ENCODE measurements at regions not wholly inside any gene's neighbourhood (a gene's known extent, or its start where the extent isn't known, plus 50 kb on each side); places are given as distances from the start of the nearest gene placed in this dataset.

DNA sequence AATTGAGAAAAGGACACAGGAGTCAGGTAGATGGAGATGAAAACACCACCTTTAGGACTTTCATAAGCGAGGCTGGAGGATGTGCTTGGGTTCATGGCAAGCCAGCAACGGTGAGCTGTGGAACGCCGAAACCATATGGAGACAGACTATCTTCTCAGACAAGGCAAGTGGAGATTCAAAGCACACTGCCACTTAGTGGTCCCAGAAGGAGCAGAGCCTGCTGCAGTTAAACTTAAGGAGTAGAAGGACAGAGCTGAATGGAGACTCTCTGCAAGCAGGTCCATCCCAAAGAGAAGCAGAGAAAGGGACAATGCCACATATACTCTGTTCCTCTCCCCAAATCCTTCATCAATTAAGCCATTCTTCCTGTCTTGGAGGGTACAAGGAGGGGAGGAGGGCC lies 236.3 kb upstream of the HABP2 start:
- Histone ChIP-seq H3K27ac (ENCODE audit: insufficient read depth in 1 of 2, low read depth in 1 of 2, low read length in 2 of 2, poor library complexity in 1 of 2, severe bottlenecking in 2 of 2) (no peak overlapping the region), H3K4me1 (ENCODE audit: control extremely low read depth in 1 of 4, control insufficient read depth in 4 of 4, insufficient read depth in 4 of 4, low read length in 3 of 4) (peaks cover 0 to 10% (median 6%) of the 10 kb centered on the region in 4 experiments), H3K9me3 (ENCODE audit: control extremely low read depth in 1 of 5, control insufficient read depth in 4 of 5, insufficient read depth in 2 of 5, low read depth in 1 of 5, low read length in 4 of 5) (peaks cover 0 to 2% (median 0%) of the 10 kb centered on the region in 5 experiments), H3K4me3 (ENCODE audit: control insufficient read depth in 1 of 7, extremely low read depth in 1 of 7, insufficient read depth in 4 of 7, low read depth in 2 of 7, low read length in 6 of 7) (no peak overlapping the region), H3K36me3 (ENCODE audit: control insufficient read depth in 4 of 4, insufficient read depth in 4 of 4, low read length in 3 of 4) (no peaks in the 10 kb centered on the region), H3K27me3 (replicated peaks in 2 of 5; ENCODE audit: control insufficient read depth in 4 of 5, insufficient read depth in 5 of 5, low read length in 4 of 5) (no peaks in the 10 kb centered on the region)
- ChIA-PET POLR2A (no interaction called here), CTCF (no interaction called here)
- 98% methylated on average over 4 of the region's 4 CpGs for WGBS (ENCODE audit: insufficient coverage)
- DNase-seq = no peak

- no peaks in the 10 kb centered on the region for H3K27me3 ChIP-seq (replicated peaks in 2 of 5; ENCODE audit: control insufficient read depth in 4 of 5, insufficient read depth in 5 of 5, low read length in 4 of 5)
- CTCF ChIA-PET = no interaction called here
- POLR2A ChIA-PET = no interaction called here
- DNase-seq = no peak
- H3K36me3 ChIP-seq (ENCODE audit: control insufficient read depth in 4 of 4, insufficient read depth in 4 of 4, low read length in 3 of 4) = no peaks in the 10 kb centered on the region
- 80% methylated on average over 8 of the region's 10 CpGs for WGBS (ENCODE audit: insufficient coverage)
- H3K9me3 ChIP-seq (ENCODE audit: control extremely low read depth in 1 of 5, control insufficient read depth in 4 of 5, insufficient read depth in 2 of 5, low read depth in 1 of 5, low read length in 4 of 5) = peaks cover 0 to 2% (median 0%) of the 10 kb centered on the region in 5 experiments
- H3K27ac ChIP-seq (ENCODE audit: insufficient read depth in 1 of 2, low read depth in 1 of 2, low read length in 2 of 2, poor library complexity in 1 of 2, severe bottlenecking in 2 of 2) = no peak overlapping the region
- H3K4me3 ChIP-seq (ENCODE audit: control insufficient read depth in 1 of 7, extremely low read depth in 1 of 7, insufficient read depth in 4 of 7, low read depth in 2 of 7, low read length in 6 of 7) = no peak overlapping the region
- H3K4me1 ChIP-seq (ENCODE audit: control extremely low read depth in 1 of 4, control insufficient read depth in 4 of 4, insufficient read depth in 4 of 4, low read length in 3 of 4) = peaks cover 5 to 15% (median 10%) of the 10 kb centered on the region in 4 experiments
These were observed 235.4 kb upstream of the HABP2 start for GRCh38 chr10:113317489-113317888.

GRCh38 chr10:113319479-113319878 lies 233.4 kb upstream of the HABP2 start:
- H3K4me3 ChIP-seq (ENCODE audit: control insufficient read depth in 1 of 7, extremely low read depth in 1 of 7, insufficient read depth in 4 of 7, low read depth in 2 of 7, low read length in 6 of 7) = no peak overlapping the region
- no peak for DNase-seq
- H3K36me3 ChIP-seq (ENCODE audit: control insufficient read depth in 4 of 4, insufficient read depth in 4 of 4, low read length in 3 of 4) = no peaks in the 10 kb centered on the region
- ChIA-PET CTCF (interaction anchor here (0.9 to 1.4 kb wide), 2 partner anchors 9 to 103 kb away, joined by 3 to 4 read pairs; no protein-coding TSS in a partner anchor), POLR2A (no interaction called here)
- 96% methylated on average over 3 of the region's 3 CpGs for WGBS (ENCODE audit: insufficient coverage)
- no peaks in the 10 kb centered on the region for H3K27me3 ChIP-seq (replicated peaks in 2 of 5; ENCODE audit: control insufficient read depth in 4 of 5, insufficient read depth in 5 of 5, low read length in 4 of 5)
- H3K9me3 ChIP-seq (ENCODE audit: control extremely low read depth in 1 of 5, control insufficient read depth in 4 of 5, insufficient read depth in 2 of 5, low read depth in 1 of 5, low read length in 4 of 5) = no peaks in the 10 kb centered on the region
- H3K27ac ChIP-seq (ENCODE audit: insufficient read depth in 1 of 2, low read depth in 1 of 2, low read length in 2 of 2, poor library complexity in 1 of 2, severe bottlenecking in 2 of 2) = no peak overlapping the region
- H3K4me1 ChIP-seq (ENCODE audit: control extremely low read depth in 1 of 4, control insufficient read depth in 4 of 4, insufficient read depth in 4 of 4, low read length in 3 of 4) = peaks cover 9 to 23% (median 18%) of the 10 kb centered on the region in 4 experiments

DNA sequence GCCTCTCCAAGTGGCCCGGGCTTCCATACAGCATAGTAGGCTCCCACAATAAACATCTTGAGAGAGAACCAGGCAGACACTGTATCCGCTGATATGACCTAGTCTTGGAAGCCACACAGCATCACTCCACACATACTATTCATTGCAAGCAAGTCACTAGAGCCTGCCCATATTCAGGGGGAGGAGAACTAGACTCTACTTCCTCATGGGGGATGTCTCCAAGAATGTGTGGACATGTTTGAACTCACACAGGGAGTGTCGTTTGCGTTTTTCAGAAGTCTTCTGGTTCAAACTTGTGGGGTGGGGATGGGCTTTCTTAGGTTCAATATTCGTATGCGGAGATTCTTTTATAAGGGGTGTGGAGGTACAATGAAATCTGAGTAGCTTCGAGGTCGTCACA lies 232.6 kb upstream of the HABP2 start:
- H3K36me3 ChIP-seq (ENCODE audit: control insufficient read depth in 4 of 4, insufficient read depth in 4 of 4, low read length in 3 of 4) = no peaks in the 10 kb centered on the region
- H3K9me3 ChIP-seq (ENCODE audit: control extremely low read depth in 1 of 5, control insufficient read depth in 4 of 5, insufficient read depth in 2 of 5, low read depth in 1 of 5, low read length in 4 of 5) = no peaks in the 10 kb centered on the region
- no peak overlapping the region for H3K27ac ChIP-seq (ENCODE audit: insufficient read depth in 1 of 2, low read depth in 1 of 2, low read length in 2 of 2, poor library complexity in 1 of 2, severe bottlenecking in 2 of 2)
- ChIA-PET CTCF (interaction anchor here (0.5 to 1.4 kb wide), 2 partner anchors 104 to 622 kb away, joined by 3 to 4 read pairs; no protein-coding TSS in a partner anchor), POLR2A (no interaction called here)
- H3K27me3 ChIP-seq (replicated peaks in 2 of 5; ENCODE audit: control insufficient read depth in 4 of 5, insufficient read depth in 5 of 5, low read length in 4 of 5) = no peaks in the 10 kb centered on the region
- no peak for DNase-seq
- H3K4me3 ChIP-seq (ENCODE audit: control insufficient read depth in 1 of 7, extremely low read depth in 1 of 7, insufficient read depth in 4 of 7, low read depth in 2 of 7, low read length in 6 of 7) = no peak overlapping the region
- peaks cover 9 to 23% (median 18%) of the 10 kb centered on the region in 4 experiments for H3K4me1 ChIP-seq (ENCODE audit: control extremely low read depth in 1 of 4, control insufficient read depth in 4 of 4, insufficient read depth in 4 of 4, low read length in 3 of 4)
- 94% methylated on average over 5 of the region's 8 CpGs for WGBS (ENCODE audit: insufficient coverage)

- Histone ChIP-seq H3K9me3 (ENCODE audit: control extremely low read depth in 1 of 5, control insufficient read depth in 4 of 5, insufficient read depth in 2 of 5, low read depth in 1 of 5, low read length in 4 of 5) (no peaks in the 10 kb centered on the region), H3K27ac (ENCODE audit: insufficient read depth in 1 of 2, low read depth in 1 of 2, low read length in 2 of 2, poor library complexity in 1 of 2, severe bottlenecking in 2 of 2) (no peak overlapping the region), H3K36me3 (ENCODE audit: control insufficient read depth in 4 of 4, insufficient read depth in 4 of 4, low read length in 3 of 4) (no peaks in the 10 kb centered on the region), H3K4me3 (ENCODE audit: control insufficient read depth in 1 of 7, extremely low read depth in 1 of 7, insufficient read depth in 4 of 7, low read depth in 2 of 7, low read length in 6 of 7) (no peak overlapping the region), H3K27me3 (replicated peaks in 2 of 5; ENCODE audit: control insufficient read depth in 4 of 5, insufficient read depth in 5 of 5, low read length in 4 of 5) (no peaks in the 10 kb centered on the region), H3K4me1 (ENCODE audit: control extremely low read depth in 1 of 4, control insufficient read depth in 4 of 4, insufficient read depth in 4 of 4, low read length in 3 of 4) (peaks cover 9 to 26% (median 18%) of the 10 kb centered on the region in 4 experiments)
- no CpG with 5 or more reads among the region's 6 CpGs for WGBS (ENCODE audit: insufficient coverage)
- DNase-seq = peak in 1 of 3 donors; percentile 24
- POLR2A ChIA-PET = no interaction called here
- CTCF ChIA-PET = interaction anchor here (0.5 kb wide), 1 partner anchor 623 kb away, joined by 3 read pairs; no protein-coding TSS in a partner anchor
These were observed 231.9 kb upstream of the HABP2 start for GRCh38 chr10:113320987-113321386.

DNA sequence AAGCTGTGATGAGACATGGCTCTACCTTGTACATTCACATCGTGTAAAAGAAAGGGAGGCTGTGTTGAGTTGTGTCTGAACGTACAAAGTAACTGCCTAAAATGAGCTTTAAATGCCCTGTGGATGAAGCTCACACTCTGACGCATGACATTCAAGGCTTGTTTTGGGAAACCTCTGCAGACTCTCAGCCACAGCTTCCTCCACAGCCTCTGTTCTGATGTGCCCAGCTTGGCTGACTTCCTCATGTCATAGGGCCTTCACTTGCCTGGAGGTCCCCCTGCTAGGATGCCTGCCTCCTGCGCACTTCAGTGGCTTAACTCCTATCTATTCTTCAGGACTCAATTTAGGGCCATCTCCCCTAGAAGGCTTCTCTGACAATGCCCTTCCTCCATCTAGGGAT lies 230.0 kb upstream of the HABP2 start:
- Histone ChIP-seq H3K4me3 (ENCODE audit: control insufficient read depth in 1 of 7, extremely low read depth in 1 of 7, insufficient read depth in 4 of 7, low read depth in 2 of 7, low read length in 6 of 7) (peak overlapping the region in 1 of 7 experiments; percentile 12), H3K9me3 (ENCODE audit: control extremely low read depth in 1 of 5, control insufficient read depth in 4 of 5, insufficient read depth in 2 of 5, low read depth in 1 of 5, low read length in 4 of 5) (no peaks in the 10 kb centered on the region), H3K27me3 (replicated peaks in 2 of 5; ENCODE audit: control insufficient read depth in 4 of 5, insufficient read depth in 5 of 5, low read length in 4 of 5) (no peaks in the 10 kb centered on the region), H3K27ac (ENCODE audit: insufficient read depth in 1 of 2, low read depth in 1 of 2, low read length in 2 of 2, poor library complexity in 1 of 2, severe bottlenecking in 2 of 2) (no peak overlapping the region), H3K36me3 (ENCODE audit: control insufficient read depth in 4 of 4, insufficient read depth in 4 of 4, low read length in 3 of 4) (no peaks in the 10 kb centered on the region), H3K4me1 (ENCODE audit: control extremely low read depth in 1 of 4, control insufficient read depth in 4 of 4, insufficient read depth in 4 of 4, low read length in 3 of 4) (peaks cover 9 to 34% (median 18%) of the 10 kb centered on the region in 4 experiments)
- ChIA-PET POLR2A (no interaction called here), CTCF (interaction anchor here (0.7 to 1.6 kb wide), 7 partner anchors 9 to 107 kb away, joined by 3 to 6 read pairs (median 3); no protein-coding TSS in a partner anchor)
- 5% methylated on average over 3 of the region's 4 CpGs for WGBS (ENCODE audit: insufficient coverage)
- peak; percentile 59 to 93 (median 91) for DNase-seq

GRCh38 chr10:113323985-113324384 lies 228.9 kb upstream of the HABP2 start:
- no peak overlapping the region for H3K4me3 ChIP-seq (ENCODE audit: control insufficient read depth in 1 of 7, extremely low read depth in 1 of 7, insufficient read depth in 4 of 7, low read depth in 2 of 7, low read length in 6 of 7)
- peaks cover 9 to 34% (median 18%) of the 10 kb centered on the region in 4 experiments for H3K4me1 ChIP-seq (ENCODE audit: control extremely low read depth in 1 of 4, control insufficient read depth in 4 of 4, insufficient read depth in 4 of 4, low read length in 3 of 4)
- no peak for DNase-seq
- no peak overlapping the region for H3K27ac ChIP-seq (ENCODE audit: insufficient read depth in 1 of 2, low read depth in 1 of 2, low read length in 2 of 2, poor library complexity in 1 of 2, severe bottlenecking in 2 of 2)
- ChIA-PET POLR2A (no interaction called here), CTCF (interaction anchor here (0.8 to 1.6 kb wide), 3 partner anchors 19 to 108 kb away, joined by 3 to 6 read pairs (median 3); no protein-coding TSS in a partner anchor)
- no peaks in the 10 kb centered on the region for H3K27me3 ChIP-seq (replicated peaks in 2 of 5; ENCODE audit: control insufficient read depth in 4 of 5, insufficient read depth in 5 of 5, low read length in 4 of 5)
- no peaks in the 10 kb centered on the region for H3K9me3 ChIP-seq (ENCODE audit: control extremely low read depth in 1 of 5, control insufficient read depth in 4 of 5, insufficient read depth in 2 of 5, low read depth in 1 of 5, low read length in 4 of 5)
- no peaks in the 10 kb centered on the region for H3K36me3 ChIP-seq (ENCODE audit: control insufficient read depth in 4 of 4, insufficient read depth in 4 of 4, low read length in 3 of 4)
- 100% methylated on average over 4 of the region's 4 CpGs for WGBS (ENCODE audit: insufficient coverage)
